HepG2 (cell line): ENCODE measurements at regions not wholly inside any gene's neighbourhood (a gene's known extent, or its start where the extent isn't known, plus 50 kb on each side); places are given as distances from the start of the nearest gene placed in this dataset.

ENCODE experiments used
- ETV5 ChIP-seq: IDR thresholded peaks from 2 replicates; pipeline ENCODE4 v1.6.1; 2018; ENCODE audit warnings: missing biosample characterization, missing genetic modification reagents, inconsistent platforms, borderline replicate concordance
- GZF1 ChIP-seq: sonication (generic); formaldehyde crosslinking; IDR thresholded peaks from 2 replicates; pipeline ENCODE4 v1.5.1; 2020; ENCODE audit warnings: mild to moderate bottlenecking, missing genetic modification reagents
- MZF1 ChIP-seq: sonication (generic); formaldehyde crosslinking; IDR thresholded peaks from 2 replicates; pipeline ENCODE4 v1.8.1; 2023; ENCODE audit warnings: mild to moderate bottlenecking, missing genetic modification reagents, borderline replicate concordance
- RBFOX2 ChIP-seq: fragments of 200-400 bp; formaldehyde crosslinking; IDR thresholded peaks from 2 replicates; pipeline ENCODE4 v1.6.1; 2017; ENCODE audit warnings: low read depth, mild to moderate bottlenecking, low read length
- TGIF2 ChIP-seq: IDR thresholded peaks from 2 replicates; pipeline ENCODE4 v1.6.1; 2016; ENCODE audit warnings: control low read depth, missing compliant biosample characterization
- TMF1 ChIP-seq: sonication (generic); formaldehyde crosslinking; IDR thresholded peaks from 2 replicates; pipeline ENCODE4 v1.8.1; 2022; ENCODE audit warnings: low read depth, missing genetic modification reagents
- ZMYM4 ChIP-seq: sonication (generic); formaldehyde crosslinking; IDR thresholded peaks from 2 replicates; pipeline ENCODE4 v1.8.1; 2023; ENCODE audit warnings: mild to moderate bottlenecking, missing genetic modification reagents
- ZNF205 ChIP-seq: IDR thresholded peaks from 2 replicates; pipeline ENCODE4 v1.6.1; 2018; ENCODE audit warnings: missing biosample characterization, missing genetic modification reagents
- ZNF253 ChIP-seq: sonication (generic); formaldehyde crosslinking; IDR thresholded peaks from 2 replicates; pipeline ENCODE4 v1.8.0; 2022; ENCODE audit warnings: mild to moderate bottlenecking, missing genetic modification reagents, borderline replicate concordance
- ZNF496 ChIP-seq: sonication (generic); formaldehyde crosslinking; IDR thresholded peaks from 2 replicates; pipeline ENCODE4 v1.8.1; 2023; ENCODE audit warnings: mild to moderate bottlenecking, moderate library complexity, missing genetic modification reagents; ENCODE audit not compliant: insufficient replicate concordance
- TF ChIP-seq, protein P1 (sequence below): sonication (generic); formaldehyde crosslinking; IDR thresholded peaks from 2 replicates; pipeline ENCODE4 v1.4.0; 2020; ENCODE audit warnings: mild to moderate bottlenecking, missing genetic modification reagents
- TF ChIP-seq, protein P2 (sequence below): IDR thresholded peaks from 2 replicates; pipeline ENCODE4 v1.6.1; 2016; ENCODE audit warnings: control low read depth
- TF ChIP-seq, protein P3 (sequence below): IDR thresholded peaks from 2 replicates; pipeline ENCODE4 v1.6.1; 2012; ENCODE audit warnings: inconsistent platforms
- TF ChIP-seq, protein P4 (sequence below): sonication (generic); formaldehyde crosslinking; IDR thresholded peaks from 2 replicates; pipeline ENCODE4 v1.4.0; 2020; ENCODE audit warnings: missing genetic modification reagents
- TF ChIP-seq, protein P5 (sequence below): sonication (generic); formaldehyde crosslinking; IDR thresholded peaks from 2 replicates; pipeline ENCODE4 v1.8.1; 2023; ENCODE audit warnings: mild to moderate bottlenecking, missing genetic modification reagents, borderline replicate concordance
- TF ChIP-seq, protein P6 (sequence below): sonication (generic); formaldehyde crosslinking; IDR thresholded peaks from 2 replicates; pipeline ENCODE4 v1.5.1; 2020; ENCODE audit warnings: missing genetic modification reagents, mild to moderate bottlenecking, borderline replicate concordance
- TF ChIP-seq, protein P7 (sequence below): sonication (generic); formaldehyde crosslinking; IDR thresholded peaks from 2 replicates; pipeline ENCODE4 v1.5.1; 2020; ENCODE audit warnings: mild to moderate bottlenecking, missing genetic modification reagents
- TF ChIP-seq, protein P8 (sequence below): sonication (generic); formaldehyde crosslinking; IDR thresholded peaks from 2 replicates; pipeline ENCODE4 v1.8.1; 2023; ENCODE audit warnings: missing genetic modification reagents, mild to moderate bottlenecking, borderline replicate concordance

DNA sequence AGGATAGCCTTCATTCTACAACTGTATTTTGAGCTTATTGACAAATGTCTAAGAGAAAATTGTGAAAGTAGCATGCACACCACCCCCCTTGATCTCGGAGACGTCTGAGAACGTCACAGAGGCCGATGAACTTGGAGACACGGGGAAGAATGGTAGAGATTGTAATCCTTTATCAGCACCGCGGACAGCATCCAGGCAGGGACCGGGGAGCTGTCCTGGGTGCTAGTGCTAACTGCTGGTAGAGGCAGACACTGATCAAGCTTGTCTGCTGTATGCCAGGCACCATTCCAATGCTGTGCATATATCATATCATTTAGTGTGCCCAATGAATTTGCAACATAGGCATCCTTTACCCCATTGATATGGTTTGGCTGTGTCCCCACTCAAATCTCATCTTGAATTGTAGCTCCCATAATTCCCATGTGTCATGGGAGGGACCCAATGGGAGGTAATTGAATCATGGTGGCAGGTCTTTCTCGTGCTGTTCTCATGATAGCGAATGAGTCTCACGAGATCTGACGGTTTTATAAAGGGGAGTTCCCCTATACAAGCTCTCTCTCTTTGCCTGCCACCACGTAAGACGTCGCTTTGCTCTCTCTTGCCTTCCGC lies 98.8 kb downstream of the LHX2 start (continued):
- TF ChIP-seq RBFOX2 (no peak), ETV5 (peak; percentile 97), TMF1 (CRISPR knock-in tag) (peak; percentile 100), ZMYM4 (peak; percentile 93), TGIF2 (peak; percentile 100), MZF1 (CRISPR knock-in tag) (peak; percentile 99), ZNF496 (CRISPR knock-in tag) (peak; percentile 85), ZNF205 (CRISPR knock-in tag) (peak; percentile 99), ZNF253 (CRISPR knock-in tag) (peak; percentile 99), GZF1 (CRISPR knock-in tag) (peak; percentile 97)
- TF ChIP-seq, protein P1, sequence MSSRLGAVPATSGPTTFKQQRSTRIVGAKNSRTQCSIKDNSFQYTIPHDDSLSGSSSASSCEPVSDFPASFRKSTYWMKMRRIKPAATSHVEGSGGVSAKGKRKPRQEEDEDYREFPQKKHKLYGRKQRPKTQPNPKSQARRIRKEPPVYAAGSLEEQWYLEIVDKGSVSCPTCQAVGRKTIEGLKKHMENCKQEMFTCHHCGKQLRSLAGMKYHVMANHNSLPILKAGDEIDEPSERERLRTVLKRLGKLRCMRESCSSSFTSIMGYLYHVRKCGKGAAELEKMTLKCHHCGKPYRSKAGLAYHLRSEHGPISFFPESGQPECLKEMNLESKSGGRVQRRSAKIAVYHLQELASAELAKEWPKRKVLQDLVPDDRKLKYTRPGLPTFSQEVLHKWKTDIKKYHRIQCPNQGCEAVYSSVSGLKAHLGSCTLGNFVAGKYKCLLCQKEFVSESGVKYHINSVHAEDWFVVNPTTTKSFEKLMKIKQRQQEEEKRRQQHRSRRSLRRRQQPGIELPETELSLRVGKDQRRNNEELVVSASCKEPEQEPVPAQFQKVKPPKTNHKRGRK (CRISPR knock-in tag) = 0 out of 2 replicates have a peak, but pooled peaks have one; percentile 30
- TF ChIP-seq, protein P2, sequence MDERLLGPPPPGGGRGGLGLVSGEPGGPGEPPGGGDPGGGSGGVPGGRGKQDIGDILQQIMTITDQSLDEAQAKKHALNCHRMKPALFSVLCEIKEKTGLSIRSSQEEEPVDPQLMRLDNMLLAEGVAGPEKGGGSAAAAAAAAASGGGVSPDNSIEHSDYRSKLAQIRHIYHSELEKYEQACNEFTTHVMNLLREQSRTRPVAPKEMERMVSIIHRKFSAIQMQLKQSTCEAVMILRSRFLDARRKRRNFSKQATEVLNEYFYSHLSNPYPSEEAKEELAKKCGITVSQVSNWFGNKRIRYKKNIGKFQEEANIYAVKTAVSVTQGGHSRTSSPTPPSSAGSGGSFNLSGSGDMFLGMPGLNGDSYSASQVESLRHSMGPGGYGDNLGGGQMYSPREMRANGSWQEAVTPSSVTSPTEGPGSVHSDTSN (CRISPR knock-in tag) = peak; percentile 72
- TF ChIP-seq, protein P3, sequence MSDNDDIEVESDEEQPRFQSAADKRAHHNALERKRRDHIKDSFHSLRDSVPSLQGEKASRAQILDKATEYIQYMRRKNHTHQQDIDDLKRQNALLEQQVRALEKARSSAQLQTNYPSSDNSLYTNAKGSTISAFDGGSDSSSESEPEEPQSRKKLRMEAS = peak; percentile 49; the same call in 1 of the 2 replicates
- TF ChIP-seq, protein P4, sequence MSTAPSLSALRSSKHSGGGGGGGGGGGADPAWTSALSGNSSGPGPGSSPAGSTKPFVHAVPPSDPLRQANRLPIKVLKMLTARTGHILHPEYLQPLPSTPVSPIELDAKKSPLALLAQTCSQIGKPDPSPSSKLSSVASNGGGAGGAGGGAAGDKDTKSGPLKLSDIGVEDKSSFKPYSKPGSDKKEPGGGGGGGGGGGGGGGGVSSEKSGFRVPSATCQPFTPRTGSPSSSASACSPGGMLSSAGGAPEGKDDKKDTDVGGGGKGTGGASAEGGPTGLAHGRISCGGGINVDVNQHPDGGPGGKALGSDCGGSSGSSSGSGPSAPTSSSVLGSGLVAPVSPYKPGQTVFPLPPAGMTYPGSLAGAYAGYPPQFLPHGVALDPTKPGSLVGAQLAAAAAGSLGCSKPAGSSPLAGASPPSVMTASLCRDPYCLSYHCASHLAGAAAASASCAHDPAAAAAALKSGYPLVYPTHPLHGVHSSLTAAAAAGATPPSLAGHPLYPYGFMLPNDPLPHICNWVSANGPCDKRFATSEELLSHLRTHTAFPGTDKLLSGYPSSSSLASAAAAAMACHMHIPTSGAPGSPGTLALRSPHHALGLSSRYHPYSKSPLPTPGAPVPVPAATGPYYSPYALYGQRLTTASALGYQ (CRISPR knock-in tag) = peak; percentile 97
- TF ChIP-seq, protein P5, sequence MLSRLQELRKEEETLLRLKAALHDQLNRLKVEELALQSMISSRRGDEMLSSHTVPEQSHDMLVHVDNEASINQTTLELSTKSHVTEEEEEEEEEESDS = peak; percentile 98
- TF ChIP-seq, protein P6, sequence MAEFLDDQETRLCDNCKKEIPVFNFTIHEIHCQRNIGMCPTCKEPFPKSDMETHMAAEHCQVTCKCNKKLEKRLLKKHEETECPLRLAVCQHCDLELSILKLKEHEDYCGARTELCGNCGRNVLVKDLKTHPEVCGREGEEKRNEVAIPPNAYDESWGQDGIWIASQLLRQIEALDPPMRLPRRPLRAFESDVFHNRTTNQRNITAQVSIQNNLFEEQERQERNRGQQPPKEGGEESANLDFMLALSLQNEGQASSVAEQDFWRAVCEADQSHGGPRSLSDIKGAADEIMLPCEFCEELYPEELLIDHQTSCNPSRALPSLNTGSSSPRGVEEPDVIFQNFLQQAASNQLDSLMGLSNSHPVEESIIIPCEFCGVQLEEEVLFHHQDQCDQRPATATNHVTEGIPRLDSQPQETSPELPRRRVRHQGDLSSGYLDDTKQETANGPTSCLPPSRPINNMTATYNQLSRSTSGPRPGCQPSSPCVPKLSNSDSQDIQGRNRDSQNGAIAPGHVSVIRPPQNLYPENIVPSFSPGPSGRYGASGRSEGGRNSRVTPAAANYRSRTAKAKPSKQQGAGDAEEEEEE (CRISPR knock-in tag) = peak; percentile 100
- TF ChIP-seq, protein P7, sequence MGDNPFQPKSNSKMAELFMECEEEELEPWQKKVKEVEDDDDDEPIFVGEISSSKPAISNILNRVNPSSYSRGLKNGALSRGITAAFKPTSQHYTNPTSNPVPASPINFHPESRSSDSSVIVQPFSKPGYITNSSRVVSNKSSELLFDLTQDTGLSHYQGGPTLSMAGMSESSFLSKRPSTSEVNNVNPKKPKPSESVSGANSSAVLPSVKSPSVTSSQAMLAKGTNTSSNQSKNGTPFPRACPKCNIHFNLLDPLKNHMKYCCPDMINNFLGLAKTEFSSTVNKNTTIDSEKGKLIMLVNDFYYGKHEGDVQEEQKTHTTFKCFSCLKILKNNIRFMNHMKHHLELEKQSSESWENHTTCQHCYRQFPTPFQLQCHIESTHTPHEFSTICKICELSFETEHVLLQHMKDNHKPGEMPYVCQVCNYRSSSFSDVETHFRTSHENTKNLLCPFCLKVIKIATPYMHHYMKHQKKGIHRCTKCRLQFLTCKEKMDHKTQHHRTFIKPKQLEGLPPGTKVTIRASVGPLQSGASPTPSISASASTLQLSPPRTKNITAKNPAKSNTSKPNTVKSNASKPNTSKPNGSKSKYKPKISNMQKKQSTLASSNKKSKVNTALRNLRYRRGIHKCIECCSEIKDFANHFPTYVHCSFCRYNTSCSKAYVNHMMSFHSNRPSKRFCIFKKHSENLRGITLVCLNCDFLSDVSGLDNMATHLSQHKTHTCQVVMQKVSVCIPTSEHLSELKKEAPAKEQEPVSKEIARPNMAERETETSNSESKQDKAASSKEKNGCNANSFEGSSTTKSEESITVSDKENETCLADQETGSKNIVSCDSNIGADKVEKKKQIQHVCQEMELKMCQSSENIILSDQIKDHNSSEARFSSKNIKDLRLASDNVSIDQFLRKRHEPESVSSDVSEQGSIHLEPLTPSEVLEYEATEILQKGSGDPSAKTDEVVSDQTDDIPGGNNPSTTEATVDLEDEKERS = peak; percentile 100
- TF ChIP-seq, protein P8, sequence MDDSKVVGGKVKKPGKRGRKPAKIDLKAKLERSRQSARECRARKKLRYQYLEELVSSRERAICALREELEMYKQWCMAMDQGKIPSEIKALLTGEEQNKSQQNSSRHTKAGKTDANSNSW = peak; percentile 100
